HG03159 (cell line): ENCODE measurements at regions not wholly inside any gene's neighbourhood (a gene's known extent, or its start where the extent isn't known, plus 50 kb on each side); places are given as distances from the start of the nearest gene placed in this dataset.
"Not testable (repeated sequence)": the region's sequence is repeated elsewhere in the genome, so short reads cannot be mapped to it uniquely, and the experiment has no call there.

Experiments
- ATAC-seq: cut with Tn5 transposase; IDR thresholded peaks from one replicate; pipeline ENCODE4 v1.9.1; 2021; ENCODE audit warnings: mild to moderate bottlenecking, moderate library complexity; ENCODE audit not compliant: unreplicated experiment

DNA sequence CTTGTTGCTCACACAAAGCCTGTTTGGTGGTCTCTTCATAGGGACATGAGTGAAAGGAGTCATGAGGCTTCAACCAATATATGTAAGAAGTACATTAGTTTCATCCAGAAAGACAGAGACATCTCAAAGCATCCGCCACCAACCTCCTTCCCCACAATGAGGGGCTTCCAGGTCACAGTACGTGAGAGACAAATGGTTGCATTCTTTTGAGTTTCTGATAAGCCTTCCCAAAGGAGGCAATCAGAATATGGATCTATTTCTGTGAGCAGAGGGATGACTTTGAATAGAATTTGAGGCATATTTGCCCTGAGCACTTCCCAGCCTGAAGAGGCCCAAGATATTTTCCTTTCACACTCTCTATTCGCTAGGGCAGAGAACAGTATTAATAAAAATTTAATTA, 931.1 kb downstream of the FAM181B start:
- no peak for ATAC-seq

DNA sequence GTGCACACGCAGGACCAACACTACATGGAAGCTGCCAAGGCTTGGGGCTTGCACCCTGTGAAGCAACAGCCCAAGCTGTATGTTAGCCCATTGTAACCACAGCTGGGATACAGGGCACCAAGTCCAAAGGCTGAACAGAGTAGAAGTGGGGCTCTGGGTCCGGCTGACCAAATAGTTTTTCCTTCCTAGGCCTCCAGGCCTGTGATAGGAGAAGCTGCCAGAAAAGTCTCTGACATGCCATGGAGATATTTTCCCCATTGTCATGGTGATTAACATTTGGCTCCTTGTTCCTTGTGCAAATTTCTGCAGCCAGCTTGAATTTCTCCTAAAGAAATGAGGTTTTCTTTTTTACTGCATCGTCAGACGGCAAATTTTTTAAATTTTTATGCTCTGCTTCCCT, 941.2 kb downstream of the FAM181B start:
- no peak for ATAC-seq

DNA sequence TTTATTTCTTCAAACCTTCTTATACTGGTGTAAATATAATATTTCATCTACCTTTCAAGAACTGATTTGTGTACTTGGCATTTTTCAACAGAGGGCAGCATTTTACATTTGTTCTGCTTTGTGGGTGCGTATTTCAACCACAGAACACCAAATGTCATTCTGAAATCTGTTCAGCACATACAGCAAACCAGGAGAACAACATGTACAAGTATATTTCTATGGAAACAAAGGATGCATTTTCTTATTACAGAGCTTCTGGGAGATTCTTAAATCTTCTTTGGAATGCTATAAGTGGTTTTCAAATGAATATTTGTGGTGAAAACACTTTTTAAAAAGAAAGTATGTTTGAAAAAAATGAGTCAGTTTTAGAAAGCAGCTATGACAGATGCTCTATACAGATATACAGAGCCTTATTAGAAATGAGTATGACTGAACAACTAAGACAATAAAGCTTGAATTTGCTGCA, 946.0 kb downstream of the FAM181B start:
- no peak for ATAC-seq

DNA sequence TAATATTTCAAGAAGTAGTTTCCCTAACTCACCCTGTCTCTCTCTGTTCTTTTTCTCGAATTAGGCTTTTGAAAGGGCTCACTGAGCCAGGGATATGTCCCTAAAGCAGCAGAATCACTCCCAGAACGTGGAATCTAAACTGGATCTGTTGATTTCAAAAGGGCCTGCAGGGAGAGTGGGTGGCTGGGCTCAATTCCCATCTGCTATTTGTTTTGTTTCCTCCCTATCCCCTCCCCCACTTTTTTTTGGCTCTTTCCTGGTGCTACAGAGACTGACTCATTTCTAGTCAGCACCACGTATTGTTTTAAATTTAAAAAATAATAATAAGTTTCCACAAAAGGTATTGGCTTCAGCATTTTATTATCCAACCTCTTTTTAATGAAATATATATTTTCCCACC, 961.5 kb downstream of the FAM181B start:
- no peak for ATAC-seq

DNA sequence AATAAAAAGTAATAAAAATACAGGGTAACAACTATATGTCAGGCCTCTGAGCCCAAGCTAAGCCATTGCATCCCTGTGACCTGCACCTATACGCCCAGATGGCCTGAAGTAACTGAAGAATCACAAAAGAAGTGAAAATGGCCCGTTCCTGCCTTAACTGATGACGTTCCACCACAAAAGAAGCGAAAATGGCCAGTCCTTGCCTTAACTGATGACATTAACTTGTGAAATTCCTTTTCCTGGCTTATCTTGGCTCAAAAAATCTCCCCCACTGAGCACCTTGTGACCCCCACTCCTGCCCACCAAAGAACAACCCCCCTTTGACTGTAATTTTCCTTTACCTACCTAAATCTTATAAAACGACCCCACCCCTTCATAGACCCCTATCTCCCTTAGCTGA, 963.8 kb downstream of the FAM181B start:
- ATAC-seq: not testable (repeated sequence)

DNA sequence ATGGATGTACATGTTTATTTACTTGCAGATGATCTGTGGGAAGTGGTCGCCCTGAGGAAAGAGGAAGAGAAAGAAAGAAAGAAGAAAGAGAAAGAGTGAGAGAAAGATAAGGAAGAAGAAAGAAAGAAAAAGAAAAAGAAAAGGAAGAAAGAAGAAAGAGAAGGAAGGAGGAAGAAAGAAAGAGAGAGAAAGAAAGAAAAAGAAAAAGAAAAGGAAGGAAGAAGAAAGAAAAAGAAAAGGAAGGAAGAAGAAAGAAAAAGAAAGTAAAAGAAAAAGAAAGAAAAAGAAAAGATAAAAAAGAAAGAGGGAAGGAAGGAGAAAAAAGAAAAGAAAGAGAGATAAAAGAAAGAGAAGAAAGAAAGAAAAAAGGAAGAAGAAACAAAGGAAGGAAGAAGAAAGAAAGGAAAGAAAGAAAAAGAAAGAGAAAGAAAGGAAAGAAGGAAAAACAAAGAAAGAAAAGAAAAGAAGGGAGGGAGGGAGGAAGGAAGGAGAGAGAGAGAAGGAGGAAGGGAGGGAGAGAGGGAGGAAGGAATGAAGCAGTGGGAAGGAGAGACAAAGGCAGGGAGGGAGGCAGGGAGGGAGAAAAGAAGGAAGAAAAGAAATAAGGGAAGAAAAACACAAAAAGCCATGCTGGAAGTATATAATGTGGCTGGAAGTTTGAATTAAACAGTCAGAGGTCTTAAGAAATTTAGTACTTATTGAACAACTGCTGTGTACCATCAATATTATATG, 976.6 kb downstream of the FAM181B start:
- ATAC-seq: no peak

DNA sequence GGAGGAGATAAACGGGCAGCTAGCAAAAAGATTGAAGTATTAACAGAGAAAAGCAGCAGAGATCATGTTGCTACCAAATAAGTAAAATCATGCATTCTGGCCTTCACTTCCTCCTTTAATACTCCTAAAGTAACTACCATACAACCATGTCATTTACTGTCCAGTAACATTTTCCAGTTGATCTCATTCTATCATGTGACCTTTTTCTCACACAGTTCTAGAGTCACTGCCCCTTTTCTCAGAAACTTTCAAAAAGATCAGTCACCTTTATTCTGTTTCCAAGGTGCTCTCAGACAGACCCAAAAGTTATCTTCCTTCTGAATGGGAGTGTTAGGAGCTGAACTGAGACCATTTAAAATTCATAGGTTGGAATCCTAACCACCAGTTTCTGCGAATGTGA, 984.4 kb downstream of the FAM181B start:
- ATAC-seq: no peak

DNA sequence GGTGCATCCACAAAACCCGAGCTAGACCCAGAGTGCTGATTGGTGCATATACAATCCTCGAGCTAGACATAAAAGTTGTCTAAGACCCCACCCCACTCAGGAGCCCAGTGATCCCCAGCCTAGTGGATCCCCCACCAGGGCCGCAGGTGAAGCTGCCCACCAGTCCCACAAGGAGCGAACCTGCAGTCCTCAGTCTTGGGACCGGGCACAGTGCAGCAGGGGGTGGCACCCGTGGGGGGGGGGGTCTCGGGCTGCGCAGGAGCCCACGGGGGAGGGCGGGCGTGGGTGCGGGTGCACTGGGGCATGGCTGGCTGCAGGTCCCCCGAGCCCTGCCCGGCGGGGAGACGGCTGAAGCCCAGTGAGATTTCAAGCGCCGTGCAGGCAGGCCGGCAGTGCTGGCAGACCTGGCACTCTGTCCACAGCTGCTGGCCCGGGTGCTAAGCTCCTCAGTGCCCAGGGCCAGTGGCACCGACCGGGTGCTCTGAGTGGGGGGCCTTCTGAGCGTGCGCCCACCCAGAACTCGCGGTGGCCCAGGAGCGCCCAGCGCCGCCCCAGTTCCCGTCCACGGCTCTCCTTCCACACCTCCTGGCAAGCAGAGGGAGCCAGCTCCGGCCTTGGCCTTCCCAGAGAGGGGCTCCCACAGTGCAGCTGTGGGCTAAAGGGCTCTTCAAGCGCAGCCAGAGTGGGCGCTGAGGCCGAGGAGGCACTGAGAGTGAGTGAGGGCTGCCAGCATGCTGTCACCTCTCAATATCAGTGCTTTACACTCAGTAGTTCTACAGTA, 989.1 kb downstream of the FAM181B start:
- ATAC-seq: no peak

DNA sequence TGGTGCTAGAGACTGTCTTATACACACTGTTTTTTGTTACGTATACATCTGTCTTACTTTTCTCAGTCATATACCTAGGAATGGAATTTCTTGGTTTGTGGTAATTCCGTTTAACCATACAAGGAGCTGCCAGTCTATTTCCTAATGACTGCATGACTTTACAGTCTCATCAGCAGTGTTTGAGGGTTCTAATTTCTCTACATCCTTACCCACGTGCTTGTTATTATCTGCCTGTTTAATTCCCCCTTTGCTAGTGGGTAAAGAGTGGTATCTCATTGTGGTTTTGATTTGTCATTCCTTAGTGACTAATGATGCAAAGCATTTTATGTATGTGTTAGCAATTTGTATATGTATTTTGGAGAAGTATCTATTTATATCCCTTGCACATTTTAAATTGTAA, 1008.0 kb downstream of the FAM181B start:
- no peak for ATAC-seq

DNA sequence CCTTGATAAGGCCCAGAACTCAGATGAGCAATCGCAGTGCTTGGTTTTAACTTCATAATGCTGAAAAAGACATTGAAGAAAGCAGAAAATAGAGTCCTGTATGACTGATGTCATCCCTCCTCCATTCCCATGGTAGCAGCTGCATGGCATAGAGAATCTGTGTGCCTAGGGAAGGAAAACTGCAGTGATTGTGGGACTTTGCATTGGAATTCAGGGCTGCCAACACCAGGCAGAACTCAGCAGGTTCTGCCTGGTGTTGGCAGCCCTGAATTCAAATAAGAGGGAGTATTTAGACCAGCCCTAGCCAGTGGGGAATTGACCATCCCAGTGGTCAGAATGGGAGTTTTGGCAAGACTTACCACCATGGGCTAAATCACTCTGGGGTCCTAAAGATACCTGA, 1016.0 kb downstream of the FAM181B start:
- ATAC-seq: no peak

DNA sequence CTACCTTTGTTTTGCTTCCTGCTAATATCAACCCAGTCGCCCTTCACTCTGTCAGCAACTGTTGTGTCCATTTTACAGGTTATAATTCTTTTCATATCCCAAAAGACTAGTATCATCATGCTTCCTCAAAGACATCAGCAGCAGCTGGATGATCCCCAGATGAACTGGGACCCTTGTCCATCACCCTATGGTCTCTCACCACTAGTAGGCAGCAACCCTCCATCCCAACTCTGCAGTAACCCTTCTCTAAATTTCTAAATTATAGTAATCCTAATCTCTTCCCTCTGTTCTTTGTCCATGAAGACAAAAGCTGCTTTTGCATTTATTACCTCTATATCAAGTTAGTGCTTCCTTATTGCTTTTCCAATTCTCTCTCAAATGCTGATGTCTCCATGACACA, 1025.8 kb downstream of the FAM181B start:
- ATAC-seq: no peak

DNA sequence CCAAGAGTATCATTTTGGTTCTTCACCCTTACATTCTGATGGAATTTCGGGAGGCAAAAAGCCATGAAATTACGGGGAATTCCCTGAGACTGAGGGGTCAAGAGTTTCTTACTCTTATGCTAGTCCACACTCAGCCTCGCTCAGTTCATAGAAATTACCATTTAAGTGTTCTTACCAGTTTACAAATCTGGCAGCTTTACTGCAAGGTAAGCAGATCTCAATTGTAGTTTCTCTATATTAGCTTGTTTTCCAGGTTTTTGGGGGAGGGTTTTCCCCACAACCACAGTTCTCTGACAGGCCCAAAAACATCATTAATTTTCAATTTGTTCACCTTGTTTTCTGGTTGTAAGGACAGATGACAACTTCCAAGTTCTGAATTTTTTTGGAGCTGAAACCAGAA, 1028.4 kb downstream of the FAM181B start:
- no peak for ATAC-seq

DNA sequence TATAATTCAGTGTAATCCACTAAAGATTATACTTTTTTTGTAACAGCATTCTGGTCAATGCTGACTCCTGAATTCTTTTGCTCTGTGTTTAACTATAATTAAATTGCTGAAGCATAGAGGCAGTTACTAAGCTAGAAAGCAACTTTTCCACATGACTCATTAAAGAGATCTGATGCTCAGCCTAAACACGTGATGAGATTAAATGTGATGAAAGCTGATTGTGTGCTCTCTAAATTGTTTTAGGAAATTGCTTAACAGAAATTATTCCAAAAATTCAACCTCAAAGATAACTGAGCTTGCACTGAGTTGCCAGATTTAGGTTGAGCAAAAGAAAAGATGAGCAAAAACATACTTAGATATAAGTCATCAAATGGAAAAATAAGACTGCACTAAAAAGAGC, 1033.6 kb downstream of the FAM181B start:
- ATAC-seq: no peak

DNA sequence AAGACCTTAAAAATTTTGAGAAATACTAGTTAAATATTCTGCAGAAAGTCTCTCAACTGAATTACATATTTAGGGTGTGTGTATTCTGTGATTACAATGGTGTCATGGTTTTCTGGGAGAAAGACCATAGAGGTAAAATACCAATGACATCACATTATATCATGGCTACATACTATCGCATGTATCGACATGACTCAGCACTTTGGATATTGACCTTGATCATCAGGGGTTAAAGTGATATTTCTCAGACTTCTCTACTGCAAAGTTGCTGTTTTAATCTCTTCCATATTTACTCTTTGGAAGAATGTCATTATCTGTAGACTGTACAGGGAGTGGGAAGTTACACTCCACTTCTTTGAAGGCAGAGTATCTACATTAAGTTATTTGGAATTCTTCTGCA, 1046.6 kb downstream of the FAM181B start:
- no peak for ATAC-seq

DNA sequence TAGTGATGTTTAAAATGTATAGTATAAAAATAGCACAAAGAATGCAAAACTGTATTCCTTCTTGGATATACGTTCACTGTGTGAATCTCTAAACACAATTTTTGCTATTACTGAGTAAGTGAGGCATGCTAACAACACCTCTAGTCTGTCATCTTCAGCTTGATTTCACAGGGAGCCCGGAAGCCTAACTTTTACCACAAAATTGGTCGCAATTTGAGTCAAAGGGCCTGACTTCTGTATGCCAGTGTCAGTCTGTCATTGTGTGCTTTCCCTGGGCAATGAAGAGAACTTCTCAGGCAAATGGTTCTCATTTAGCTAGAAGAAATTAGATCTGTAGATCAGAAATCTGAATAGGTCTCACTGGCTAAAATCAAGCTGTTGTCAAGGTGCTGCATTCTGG, 1059.5 kb downstream of the FAM181B start:
- ATAC-seq: peak; percentile 61

DNA sequence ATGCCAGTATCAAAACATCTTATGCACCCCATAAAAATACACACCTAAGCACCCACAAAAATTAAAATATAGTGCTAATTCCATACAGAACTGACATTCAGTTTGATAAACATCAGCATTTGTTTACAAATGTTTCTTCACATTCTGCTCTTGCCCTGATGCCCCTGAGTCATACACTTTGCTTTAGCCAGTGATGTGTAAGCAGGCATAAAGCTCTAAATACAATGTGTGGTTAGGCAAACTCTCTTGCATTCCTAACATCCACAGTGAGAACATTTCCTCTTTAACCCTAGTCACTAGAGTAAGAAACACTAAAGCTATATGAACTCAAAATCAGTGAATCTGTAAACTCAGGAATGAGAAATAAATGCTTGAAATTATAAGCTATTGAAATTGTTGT, 1060.7 kb downstream of the FAM181B start:
- no peak for ATAC-seq

DNA sequence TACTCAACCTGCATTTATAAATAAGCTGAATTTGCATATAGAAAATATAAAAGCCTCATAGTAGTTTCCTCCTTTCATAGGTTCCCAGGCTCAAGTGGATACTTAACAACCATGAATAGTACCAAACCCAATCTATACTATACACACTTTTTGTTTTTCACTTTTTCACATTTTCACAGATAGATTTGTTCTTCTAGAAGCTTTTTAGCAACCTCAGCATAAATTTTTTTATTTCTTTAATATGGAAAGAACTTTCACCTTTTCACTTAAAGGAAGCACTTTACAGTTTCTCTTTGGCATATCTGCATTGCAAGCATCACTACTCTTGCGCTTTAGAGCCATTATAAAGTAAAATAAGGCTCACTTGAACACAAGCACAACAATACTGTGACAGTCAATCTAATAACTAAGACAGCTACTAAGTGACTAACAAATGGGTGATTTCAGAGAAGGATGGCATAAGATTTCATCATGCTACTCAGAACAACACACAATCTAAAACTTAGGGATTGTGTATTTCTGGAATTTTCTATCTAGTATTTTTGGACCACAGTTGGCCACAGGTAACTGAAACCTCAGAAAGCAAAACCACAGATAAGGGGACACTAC, 1063.6 kb downstream of the FAM181B start:
- ATAC-seq: no peak

DNA sequence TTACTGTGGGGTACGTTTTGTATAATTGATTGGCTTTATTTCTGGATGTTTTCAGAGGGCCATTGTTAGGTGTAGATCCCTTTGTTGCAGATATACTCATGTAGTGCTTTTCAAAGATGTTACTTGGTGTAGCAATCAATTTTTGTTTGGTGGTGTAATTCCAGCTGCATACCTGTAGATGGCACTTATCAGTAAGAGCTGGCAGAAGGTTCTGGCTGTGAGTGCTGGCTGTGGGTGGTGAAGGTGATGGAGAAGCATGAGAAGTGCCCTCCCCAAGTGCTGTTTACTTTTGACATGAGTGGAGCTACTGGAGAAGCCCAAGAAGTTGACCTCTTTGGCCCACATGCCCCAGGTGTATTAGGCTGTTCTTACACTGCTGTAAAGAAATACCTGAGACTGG, 1074.9 kb downstream of the FAM181B start:
- peak; percentile 97 for ATAC-seq

DNA sequence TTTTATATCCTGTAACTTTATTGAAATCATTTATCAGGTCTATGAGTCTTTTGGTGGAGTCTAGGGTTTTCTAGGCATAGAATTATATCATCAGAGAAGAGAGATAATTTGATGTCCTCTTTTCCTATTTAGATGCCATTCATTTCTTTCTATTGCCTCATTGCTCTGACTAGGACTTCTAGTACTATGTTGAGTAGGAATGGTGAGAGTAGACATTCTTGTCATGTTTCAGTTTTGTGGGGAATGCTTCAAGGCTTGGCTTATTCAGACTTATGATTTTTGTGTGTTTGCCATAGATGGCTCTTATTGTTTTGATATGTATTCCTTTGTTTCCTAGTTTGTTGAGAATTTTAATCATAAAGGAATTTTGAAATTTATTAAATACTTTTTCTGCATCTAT, 1078.3 kb downstream of the FAM181B start:
- no peak for ATAC-seq

DNA sequence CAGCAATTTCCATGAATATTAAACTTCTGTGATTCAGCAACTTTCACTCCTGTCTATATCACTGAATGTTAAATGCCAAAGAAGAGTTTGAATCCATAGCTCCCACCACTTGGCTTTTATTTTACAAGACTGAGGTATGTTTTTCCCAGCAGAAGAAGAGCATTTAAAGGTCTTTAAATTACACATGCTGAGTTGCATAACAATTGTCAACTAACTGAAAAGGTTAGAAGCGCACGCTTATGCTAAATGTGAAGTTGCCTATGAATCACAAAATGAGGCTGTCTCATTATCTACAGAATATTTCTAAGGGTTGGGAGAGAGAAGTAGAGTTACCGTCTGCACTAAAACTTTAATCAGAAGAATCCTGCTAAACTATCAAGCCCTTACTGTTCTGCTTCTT, 1086.3 kb downstream of the FAM181B start:
- ATAC-seq: no peak

DNA sequence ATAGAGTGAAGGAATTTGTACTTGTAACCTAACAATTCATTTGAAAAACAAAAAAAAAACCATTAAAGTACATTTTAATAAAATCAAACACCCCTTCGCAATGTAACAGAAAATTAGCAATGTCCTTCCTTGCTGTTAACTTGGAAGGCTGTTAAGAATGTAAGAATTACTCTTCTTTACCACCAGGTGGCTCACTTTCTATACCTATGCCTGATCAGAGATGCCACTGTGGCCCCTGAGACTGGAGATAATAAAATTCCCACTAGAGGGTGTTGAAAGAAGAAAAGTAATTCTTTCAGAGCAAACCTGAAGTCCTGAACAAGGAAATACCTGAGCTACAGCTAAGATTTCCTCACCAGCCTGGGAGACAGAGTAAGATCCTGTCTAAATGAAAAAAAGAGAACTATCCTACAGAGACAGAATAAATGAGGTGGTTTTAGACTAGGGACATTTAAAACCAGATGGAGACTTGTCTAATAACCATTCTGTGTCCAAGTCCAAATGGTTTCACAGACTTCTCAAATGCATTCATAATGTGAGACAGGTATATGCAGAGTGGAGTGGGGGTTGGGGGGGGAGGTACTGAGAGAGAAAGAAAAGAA, 1089.3 kb downstream of the FAM181B start:
- ATAC-seq: peak; percentile 98

DNA sequence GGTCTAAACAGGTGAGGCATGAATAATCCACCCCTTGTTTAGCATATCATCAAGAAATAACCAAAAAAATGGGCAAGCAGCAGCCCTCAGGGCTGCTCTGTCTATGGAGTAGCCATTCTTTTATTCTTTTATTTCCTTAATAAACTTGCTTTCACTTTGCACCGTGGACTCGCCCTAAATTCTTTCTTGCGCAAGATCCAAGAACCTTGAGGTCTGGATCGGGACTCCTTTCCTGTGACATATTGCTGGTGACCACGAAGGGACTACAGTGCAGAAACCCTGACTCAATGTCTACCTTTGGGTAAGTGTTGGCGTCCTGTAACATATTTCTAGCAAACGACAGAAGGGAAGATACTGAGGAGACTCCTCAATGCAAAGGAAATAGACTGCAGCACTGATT, 1099.2 kb downstream of the FAM181B start:
- no peak for ATAC-seq
